DOHH2 (cell line): ENCODE measurements at regions not wholly inside any gene's neighbourhood (a gene's known extent, or its start where the extent isn't known, plus 50 kb on each side); places are given as distances from the start of the nearest gene placed in this dataset.
"Not testable (repeated sequence)": the region's sequence is repeated elsewhere in the genome, so short reads cannot be mapped to it uniquely, and the experiment has no call there.

Source experiments
- H3F3A ChIP-seq: fragments of 200-600 bp; sonication (generic), shearing (Covaris generic); 2 replicates; pipeline ENCODE4 v1.6.0; 2016; ENCODE audit warnings: antibody characterized with exemption, mild to moderate bottlenecking; ENCODE audit not compliant: control insufficient read depth, insufficient read depth
- H3K27ac ChIP-seq: fragments of 200-600 bp; sonication (generic); 2 replicates; pipeline ENCODE4 v1.5.1; 2014; ENCODE audit warnings: low read depth, mild to moderate bottlenecking, low read length, moderate library complexity
- H3K27me3 ChIP-seq: fragments of 200-600 bp; sonication (generic); 2 replicates; pipeline ENCODE4 v1.6.1; 2014; ENCODE audit warnings: mild to moderate bottlenecking, low read length, mixed read lengths; ENCODE audit not compliant: control insufficient read depth
- H3K36me3 ChIP-seq: fragments of 200-600 bp; sonication (generic); 2 replicates; pipeline ENCODE4 v1.6.1; 2014; ENCODE audit warnings: mild to moderate bottlenecking, low read length, moderate library complexity, mixed read lengths; ENCODE audit not compliant: control insufficient read depth
- H3K4me1 ChIP-seq: fragments of 200-600 bp; sonication (generic); 2 replicates; pipeline ENCODE4 v1.6.1; 2014; ENCODE audit warnings: mild to moderate bottlenecking, low read length, mixed read lengths; ENCODE audit not compliant: control insufficient read depth
- H3K4me2 ChIP-seq: fragments of 200-600 bp; sonication (generic); 2 replicates; pipeline ENCODE4 v1.6.0; 2014; ENCODE audit warnings: mild to moderate bottlenecking, low read length, moderate library complexity
- H3K4me3 ChIP-seq: fragments of 200-600 bp; sonication (generic); 2 replicates; pipeline ENCODE4 v1.5.1; 2014; ENCODE audit warnings: mild to moderate bottlenecking, low read length, mixed read lengths
- H3K79me2 ChIP-seq: fragments of 200-600 bp; sonication (generic); 2 replicates; pipeline ENCODE4 v1.6.1; 2014; ENCODE audit warnings: mild to moderate bottlenecking, low read length, mixed read lengths; ENCODE audit not compliant: control insufficient read depth
- H3K9me2 ChIP-seq: fragments of 200-600 bp; sonication (generic); replicated peaks from 2 replicates; pipeline ENCODE4 v1.6.1; 2014; ENCODE audit warnings: mild to moderate bottlenecking, low read length, mixed read lengths; ENCODE audit not compliant: control insufficient read depth
- H3K9me3 ChIP-seq: fragments of 200-600 bp; sonication (generic); 2 replicates; pipeline ENCODE4 v1.6.1; 2014; ENCODE audit warnings: antibody characterized with exemption, low read length, mixed read lengths; ENCODE audit not compliant: control insufficient read depth, insufficient read depth
- H4K20me1 ChIP-seq: fragments of 200-600 bp; sonication (generic); 2 replicates; pipeline ENCODE4 v1.6.0; 2014; ENCODE audit warnings: low read depth, mild to moderate bottlenecking, antibody characterized with exemption, low read length, moderate library complexity; ENCODE audit not compliant: control insufficient read depth, insufficient read depth
- EZH2phosphoT487 ChIP-seq: fragments of 200-600 bp; sonication (generic); IDR thresholded peaks from 2 replicates; pipeline ENCODE4 v1.6.1; 2017; ENCODE audit warnings: borderline replicate concordance, mild to moderate bottlenecking, antibody characterized with exemption, low read length, moderate library complexity, mixed read lengths
- TF ChIP-seq, protein P1 (sequence below): fragments of 200-600 bp; sonication (generic); IDR thresholded peaks from one replicate; pipeline ENCODE4 v1.5.1; 2014; ENCODE audit warnings: antibody characterized with exemption, mild to moderate bottlenecking, low read depth, low read length; ENCODE audit not compliant: poor library complexity, severe bottlenecking

DNA sequence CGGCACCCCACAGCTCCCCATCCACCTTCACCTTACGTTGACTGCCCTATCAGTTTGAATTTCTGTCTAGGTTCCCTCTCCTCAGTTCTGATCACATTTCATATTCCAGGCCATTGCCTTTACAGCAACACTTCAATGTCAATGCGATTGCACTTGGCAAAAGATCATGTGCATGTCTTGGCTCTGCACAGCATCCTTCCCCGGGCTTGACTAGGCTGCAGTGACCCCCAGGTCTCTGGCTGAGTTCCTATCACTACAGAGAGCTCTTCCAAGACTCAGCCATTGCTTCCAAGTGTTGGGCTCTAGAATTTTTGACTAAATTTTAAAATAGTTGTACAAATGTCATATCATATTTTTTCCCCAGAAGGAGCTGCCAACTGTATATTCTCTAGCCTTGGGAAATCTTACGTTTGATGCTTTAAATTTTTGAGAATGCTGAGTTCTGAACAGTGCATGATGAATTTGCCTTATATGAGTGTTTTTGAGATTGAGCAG is 103.8 kb upstream of the NEDD4L start:
- H3K27ac ChIP-seq, result no peak overlapping the region
- H3K4me2 ChIP-seq, result no peak overlapping the region
- no peaks in the 10 kb centered on the region for H3K79me2 ChIP-seq
- no peaks in the 10 kb centered on the region for H3K9me3 ChIP-seq
- no peak for TF ChIP-seq EZH2phosphoT487
- TF ChIP-seq, protein P1, sequence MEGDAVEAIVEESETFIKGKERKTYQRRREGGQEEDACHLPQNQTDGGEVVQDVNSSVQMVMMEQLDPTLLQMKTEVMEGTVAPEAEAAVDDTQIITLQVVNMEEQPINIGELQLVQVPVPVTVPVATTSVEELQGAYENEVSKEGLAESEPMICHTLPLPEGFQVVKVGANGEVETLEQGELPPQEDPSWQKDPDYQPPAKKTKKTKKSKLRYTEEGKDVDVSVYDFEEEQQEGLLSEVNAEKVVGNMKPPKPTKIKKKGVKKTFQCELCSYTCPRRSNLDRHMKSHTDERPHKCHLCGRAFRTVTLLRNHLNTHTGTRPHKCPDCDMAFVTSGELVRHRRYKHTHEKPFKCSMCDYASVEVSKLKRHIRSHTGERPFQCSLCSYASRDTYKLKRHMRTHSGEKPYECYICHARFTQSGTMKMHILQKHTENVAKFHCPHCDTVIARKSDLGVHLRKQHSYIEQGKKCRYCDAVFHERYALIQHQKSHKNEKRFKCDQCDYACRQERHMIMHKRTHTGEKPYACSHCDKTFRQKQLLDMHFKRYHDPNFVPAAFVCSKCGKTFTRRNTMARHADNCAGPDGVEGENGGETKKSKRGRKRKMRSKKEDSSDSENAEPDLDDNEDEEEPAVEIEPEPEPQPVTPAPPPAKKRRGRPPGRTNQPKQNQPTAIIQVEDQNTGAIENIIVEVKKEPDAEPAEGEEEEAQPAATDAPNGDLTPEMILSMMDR, result no peak
- peaks cover 6% of the 10 kb centered on the region; the same call in 1 of the 2 replicates for H3K27me3 ChIP-seq
- no peaks in the 10 kb centered on the region for H3F3A ChIP-seq
- no peaks in the 10 kb centered on the region for H3K9me2 ChIP-seq
- no peaks in the 10 kb centered on the region for H3K36me3 ChIP-seq
- H4K20me1 ChIP-seq, result no peaks in the 10 kb centered on the region
- H3K4me1 ChIP-seq, result peaks cover 26% of the 10 kb centered on the region
- no peak overlapping the region for H3K4me3 ChIP-seq

DNA sequence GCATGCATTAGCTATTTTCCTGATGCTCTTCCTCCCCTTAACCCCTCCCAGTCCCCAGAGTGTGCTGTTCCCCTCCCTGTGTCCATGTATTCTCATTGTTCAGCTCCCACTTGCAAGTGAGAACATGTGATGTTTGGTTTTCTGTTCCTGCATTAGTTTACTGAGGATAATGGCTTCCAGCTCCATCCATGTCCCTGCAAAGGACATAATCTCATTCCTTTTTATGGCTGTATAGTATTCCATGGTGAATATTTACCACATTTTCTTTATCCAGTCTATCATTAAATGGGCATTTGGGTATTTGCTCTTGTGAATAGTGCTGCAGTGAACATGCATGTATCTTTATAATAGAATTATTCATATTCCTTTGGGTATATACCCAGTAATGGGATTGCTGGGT is 109.7 kb upstream of the NEDD4L start:
- not testable (repeated sequence) for H3F3A ChIP-seq, H3K4me3 ChIP-seq, H3K27me3 ChIP-seq, H3K79me2 ChIP-seq, H3K36me3 ChIP-seq, H3K9me2 ChIP-seq, H3K4me2 ChIP-seq, H4K20me1 ChIP-seq, H3K27ac ChIP-seq, H3K9me3 ChIP-seq
- H3K4me1 ChIP-seq, result peaks cover 30% of the 10 kb centered on the region

DNA sequence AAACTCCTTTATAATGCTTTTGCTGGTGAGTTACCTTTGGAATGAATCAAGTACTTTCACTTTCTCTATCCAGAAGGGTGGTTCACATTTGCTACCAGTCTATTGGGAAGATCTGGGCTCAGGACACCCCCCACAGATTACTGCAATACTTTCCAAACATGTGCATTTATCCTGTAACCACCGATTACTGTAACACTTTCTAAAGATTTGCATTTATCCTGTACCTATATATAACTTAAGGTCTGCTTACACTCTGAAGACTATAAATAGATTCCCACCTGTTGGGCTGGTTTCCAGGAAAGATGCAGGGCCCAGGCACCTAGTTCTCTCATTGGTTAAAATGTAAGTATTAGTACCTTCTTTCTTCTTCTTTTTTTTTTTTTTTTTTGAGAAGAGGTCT is 113.0 kb upstream of the NEDD4L start:
- peaks cover 25% of the 10 kb centered on the region for H3K4me1 ChIP-seq
- no peaks in the 10 kb centered on the region for H3K27me3 ChIP-seq
- peak overlapping the region; percentile 39 for H3K4me3 ChIP-seq
- no peaks in the 10 kb centered on the region for H4K20me1 ChIP-seq
- H3K36me3 ChIP-seq, result no peaks in the 10 kb centered on the region
- no peaks in the 10 kb centered on the region for H3K79me2 ChIP-seq
- no peaks in the 10 kb centered on the region for H3K9me3 ChIP-seq
- no peaks in the 10 kb centered on the region for H3K9me2 ChIP-seq
- no peak for TF ChIP-seq EZH2phosphoT487
- TF ChIP-seq, protein P1, result no peak
- no peaks in the 10 kb centered on the region for H3F3A ChIP-seq
- peak overlapping the region; percentile 59 for H3K4me2 ChIP-seq
- H3K27ac ChIP-seq, result no peak overlapping the region

DNA sequence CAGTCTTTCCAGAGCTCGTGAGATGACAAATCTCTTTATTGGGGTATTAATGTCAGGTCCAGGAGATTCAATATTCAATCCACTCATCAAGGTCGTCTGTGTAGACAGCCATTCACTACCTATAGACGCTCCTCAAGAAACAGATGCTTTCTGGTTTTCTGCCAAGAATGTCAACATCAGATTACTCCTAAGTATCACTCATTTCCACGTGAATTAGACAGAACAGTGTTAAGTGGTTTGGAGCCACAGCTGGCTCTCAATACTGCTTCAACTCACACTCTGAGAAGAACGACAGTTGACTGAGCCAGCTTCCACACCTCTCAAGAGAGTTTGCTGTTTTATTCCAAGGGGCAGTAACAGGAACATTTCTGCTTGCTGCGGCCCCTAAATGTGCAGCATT is 113.5 kb upstream of the NEDD4L start:
- peak overlapping the region; percentile 59 for H3K4me2 ChIP-seq
- H3K27ac ChIP-seq, result 0 out of 2 replicates have a peak overlapping the region, but pooled peaks have one; percentile 12

More for the DNA sequence above, 113.5 kb upstream of the NEDD4L start:
- Histone ChIP-seq H3K4me1 (peaks cover 25% of the 10 kb centered on the region), H3K36me3 (no peaks in the 10 kb centered on the region), H3F3A (no peaks in the 10 kb centered on the region), H4K20me1 (no peaks in the 10 kb centered on the region), H3K9me2 (no peaks in the 10 kb centered on the region), H3K4me3 (peak overlapping the region; percentile 39), H3K9me3 (no peaks in the 10 kb centered on the region), H3K27me3 (no peaks in the 10 kb centered on the region), H3K79me2 (no peaks in the 10 kb centered on the region)
- TF ChIP-seq EZH2phosphoT487, result no peak
- TF ChIP-seq, protein P1, result no peak
